NT2/D1 (cell line): ENCODE measurements at regions not wholly inside any gene's neighbourhood (a gene's known extent, or its start where the extent isn't known, plus 50 kb on each side); places are given as distances from the start of the nearest gene placed in this dataset.
"Not testable (repeated sequence)": the region's sequence is repeated elsewhere in the genome, so short reads cannot be mapped to it uniquely, and the experiment has no call there.

ENCODE experiments used
- DNase-seq: peaks from one replicate; pipeline ENCODE4 v3.0.0-alpha.2; 2011; ENCODE audit warnings: low read depth, low spot score
- H3K27me3 ChIP-seq: 2 replicates; pipeline ENCODE4 v1.6.0; 2011; ENCODE audit warnings: mild to moderate bottlenecking; ENCODE audit not compliant: insufficient read length, insufficient read depth
- H3K36me3 ChIP-seq: 2 replicates; pipeline ENCODE4 v1.6.1; 2011; ENCODE audit warnings: mild to moderate bottlenecking, low read length, mixed read lengths; ENCODE audit not compliant: insufficient read depth, insufficient read length
- H3K4me1 ChIP-seq: 2 replicates; pipeline ENCODE4 v1.5.1; 2011; ENCODE audit not compliant: insufficient read depth, insufficient read length
- H3K4me3 ChIP-seq: 2 replicates; pipeline ENCODE4 v1.5.1; 2011; ENCODE audit warnings: low read depth; ENCODE audit not compliant: insufficient read length
- H3K9ac ChIP-seq: 2 replicates; pipeline ENCODE4 v1.6.0; 2011; ENCODE audit warnings: low read depth; ENCODE audit not compliant: insufficient read length
- H3K9me3 ChIP-seq: 2 replicates; pipeline ENCODE4 v1.5.1; 2011; ENCODE audit warnings: mild to moderate bottlenecking, low read length; ENCODE audit not compliant: insufficient read depth
- SUZ12 ChIP-seq: IDR thresholded peaks from 2 replicates; pipeline ENCODE4 v1.6.1; 2011; ENCODE audit not compliant: insufficient read length, insufficient read depth; ENCODE audit errors: extremely low read depth
- YY1 ChIP-seq: IDR thresholded peaks from 2 replicates; pipeline ENCODE4 v1.6.1; 2011; ENCODE audit not compliant: insufficient read length, insufficient read depth
- ZNF274 ChIP-seq: IDR thresholded peaks from 2 replicates; pipeline ENCODE4 v1.6.1; 2011; ENCODE audit warnings: mild to moderate bottlenecking, low read depth, low read length

GRCh38 chr12:22115711-22116110, 69.7 kb downstream of the CMAS start:
- no peak for TF ChIP-seq ZNF274
- no peak for TF ChIP-seq YY1
- Histone ChIP-seq H3K9ac (no peak overlapping the region), H3K4me3 (no peak overlapping the region), H3K36me3 (no peaks in the 10 kb centered on the region), H3K4me1 (no peaks in the 10 kb centered on the region), H3K27me3 (no peaks in the 10 kb centered on the region), H3K9me3 (no peaks in the 10 kb centered on the region)
- DNase-seq: no peak

- H3K4me1 ChIP-seq: no peaks in the 10 kb centered on the region
- H3K9ac ChIP-seq: no peak overlapping the region
- no peak for DNase-seq
- no peak for TF ChIP-seq YY1
- TF ChIP-seq ZNF274: no peak
- TF ChIP-seq SUZ12: no peak
- H3K36me3 ChIP-seq: no peaks in the 10 kb centered on the region
- no peaks in the 10 kb centered on the region for H3K27me3 ChIP-seq
- no peaks in the 10 kb centered on the region for H3K9me3 ChIP-seq
- no peak overlapping the region for H3K4me3 ChIP-seq
Observed at GRCh38 chr12:22116376-22116775, 70.4 kb downstream of the CMAS start.

GRCh38 chr12:22117563-22118237, 71.7 kb downstream of the CMAS start:
- TF ChIP-seq ZNF274: no peak
- no peak for TF ChIP-seq YY1
- TF ChIP-seq SUZ12: no peak
- Histone ChIP-seq H3K4me1 (no peaks in the 10 kb centered on the region), H3K36me3 (no peaks in the 10 kb centered on the region), H3K9ac (no peak overlapping the region), H3K4me3 (no peak overlapping the region), H3K27me3 (no peaks in the 10 kb centered on the region), H3K9me3 (no peaks in the 10 kb centered on the region)
- no peak for DNase-seq

GRCh38 chr12:22118238-22118790, 72.3 kb downstream of the CMAS start:
- H3K4me1 ChIP-seq: no peaks in the 10 kb centered on the region
- no peak for DNase-seq
- H3K27me3 ChIP-seq: no peaks in the 10 kb centered on the region
- H3K9me3 ChIP-seq: no peaks in the 10 kb centered on the region
- TF ChIP-seq YY1 (no peak), SUZ12 (no peak), ZNF274 (no peak)
- H3K4me3 ChIP-seq: no peak overlapping the region
- no peak overlapping the region for H3K9ac ChIP-seq
- no peaks in the 10 kb centered on the region for H3K36me3 ChIP-seq

- H3K4me3 ChIP-seq: no peak overlapping the region
- no peak overlapping the region for H3K9ac ChIP-seq
- H3K9me3 ChIP-seq: peaks cover 13% of the 10 kb centered on the region; the same call in 1 of the 2 replicates
- no peaks in the 10 kb centered on the region for H3K27me3 ChIP-seq
- no peaks in the 10 kb centered on the region for H3K4me1 ChIP-seq
- H3K36me3 ChIP-seq: no peaks in the 10 kb centered on the region
- TF ChIP-seq YY1 (no peak), SUZ12 (no peak), ZNF274 (no peak)
- DNase-seq: peak; percentile 55
Observed at GRCh38 chr12:22121224-22121623, 75.2 kb downstream of the CMAS start.

GRCh38 chr12:22122359-22122758, 76.3 kb downstream of the CMAS start:
- no peaks in the 10 kb centered on the region for H3K36me3 ChIP-seq
- H3K9me3 ChIP-seq: peaks cover 20% of the 10 kb centered on the region; the same call in 1 of the 2 replicates
- no peaks in the 10 kb centered on the region for H3K4me1 ChIP-seq
- H3K4me3 ChIP-seq: no peak overlapping the region
- no peak overlapping the region for H3K9ac ChIP-seq
- H3K27me3 ChIP-seq: no peaks in the 10 kb centered on the region
- TF ChIP-seq SUZ12: no peak
- no peak for TF ChIP-seq YY1
- no peak for TF ChIP-seq ZNF274
- DNase-seq: no peak

- no peak overlapping the region for H3K4me3 ChIP-seq
- no peak for DNase-seq
Observed at GRCh38 chr12:22124987-22125386, 79.0 kb downstream of the CMAS start.

GRCh38 chr12:22126101-22126500, 80.1 kb downstream of the CMAS start:
- not testable (repeated sequence) for H3K4me3 ChIP-seq, H3K36me3 ChIP-seq

More at GRCh38 chr12:22124987-22125386, 79.0 kb downstream of the CMAS start:
- Histone ChIP-seq H3K9me3 (peaks cover 22% of the 10 kb centered on the region; the same call in 1 of the 2 replicates), H3K27me3 (no peaks in the 10 kb centered on the region), H3K4me1 (no peaks in the 10 kb centered on the region), H3K36me3 (no peaks in the 10 kb centered on the region), H3K9ac (no peak overlapping the region)
- TF ChIP-seq SUZ12 (no peak), YY1 (no peak), ZNF274 (no peak)

More at GRCh38 chr12:22126101-22126500, 80.1 kb downstream of the CMAS start:
- not testable (repeated sequence) for DNase-seq, H3K27me3 ChIP-seq, H3K4me1 ChIP-seq, H3K9ac ChIP-seq
- peaks cover 22% of the 10 kb centered on the region; the same call in 1 of the 2 replicates for H3K9me3 ChIP-seq
